Fibroblast of lung (primary cell): ENCODE measurements at regions not wholly inside any gene's neighbourhood (a gene's known extent, or its start where the extent isn't known, plus 50 kb on each side); places are given as distances from the start of the nearest gene placed in this dataset.

Experiments
- DNase-seq, 2 donors: peaks; one replicate each; pipeline versions ENCODE4 v3.0.0 to v3.0.0-alpha.2; 2010; ENCODE audit warnings: low read depth in 2 of 2
- H2AFZ ChIP-seq: 2 replicates; pipeline ENCODE4 v1.5.1; 2012; ENCODE audit warnings: low read length, control low read depth, inconsistent platforms
- H3K27ac ChIP-seq: 2 replicates; pipeline ENCODE4 v1.5.1; 2011; ENCODE audit warnings: low read length, control low read depth; ENCODE audit not compliant: insufficient read depth
- H3K27me3 ChIP-seq: 2 replicates; pipeline ENCODE4 v1.5.1; 2011; ENCODE audit warnings: mild to moderate bottlenecking, low read length; ENCODE audit not compliant: control insufficient read depth, insufficient read depth
- H3K36me3 ChIP-seq: 2 replicates; pipeline ENCODE4 v1.5.1; 2011; ENCODE audit warnings: low read length; ENCODE audit not compliant: control insufficient read depth, insufficient read depth
- H3K4me1 ChIP-seq: 2 replicates; pipeline ENCODE4 v1.5.1; 2011; ENCODE audit warnings: low read length; ENCODE audit not compliant: control insufficient read depth, insufficient read depth; ENCODE audit errors: extremely low read depth
- H3K4me2 ChIP-seq: 2 replicates; pipeline ENCODE4 v1.5.1; 2011; ENCODE audit warnings: low read length, control low read depth; ENCODE audit not compliant: insufficient read depth; ENCODE audit errors: extremely low read depth
- H3K4me3 ChIP-seq, 4 experiments: fragments of 200-600 bp in 1 of 4; sonication (generic) in 1 of 4; replicated peaks in 1 of 4; 2 replicates each; pipeline ENCODE4 v1.5.1; 2011 to 2016; ENCODE audit warnings: low read length in 4 of 4, low read depth in 3 of 4, mild to moderate bottlenecking in 3 of 4, control low read depth in 2 of 4, inconsistent platforms in 1 of 4, mixed read lengths in 1 of 4; ENCODE audit not compliant: insufficient read depth in 1 of 4; ENCODE audit errors: control extremely low read depth in 1 of 4
- H3K79me2 ChIP-seq: 2 replicates; pipeline ENCODE4 v1.5.1; 2012; ENCODE audit warnings: mild to moderate bottlenecking, low read length, inconsistent platforms; ENCODE audit not compliant: control insufficient read depth, insufficient read depth
- H3K9ac ChIP-seq: 2 replicates; pipeline ENCODE4 v1.5.1; 2011; ENCODE audit warnings: mild to moderate bottlenecking, low read length, control low read depth; ENCODE audit not compliant: insufficient read depth
- H3K9me3 ChIP-seq: 2 replicates; pipeline ENCODE4 v1.5.1; 2012; ENCODE audit warnings: low read depth, low read length; ENCODE audit not compliant: control insufficient read depth, insufficient read depth
- H4K20me1 ChIP-seq: 2 replicates; pipeline ENCODE4 v1.5.1; 2011; ENCODE audit warnings: low read length; ENCODE audit not compliant: control insufficient read depth, insufficient read depth; ENCODE audit errors: extremely low read depth
- CTCF ChIP-seq, 2 donors: IDR thresholded peaks in 1 of 2; conservative IDR thresholded peaks in 1 of 2; 1 replicate in 1 of 2; 2 replicates in 1 of 2; pipeline ENCODE4 v1.5.1; 2011 to 2012; ENCODE audit warnings: low read length in 2 of 2, control low read depth in 1 of 2, inconsistent platforms in 1 of 2, low read depth in 1 of 2, mild to moderate bottlenecking in 1 of 2
- EZH2 ChIP-seq: IDR thresholded peaks from 2 replicates; pipeline ENCODE4 v1.5.1; 2012; ENCODE audit warnings: low read length, control low read depth, mild to moderate bottlenecking; ENCODE audit errors: missing control alignments

GRCh38 chr10:64098994-64099393 is 577.8 kb downstream of the REEP3 start:
- TF ChIP-seq EZH2 (no peak), CTCF (conservative IDR thresholded peaks at IDR 0.05 in 1 of 2, IDR thresholded peaks at IDR 0.05 in 1 of 2; ENCODE audit: low read depth in 1 of 2, low read length in 2 of 2) (no peak)
- Histone ChIP-seq H3K4me3 (no peak overlapping the region), H3K27ac (no peak overlapping the region), H2AFZ (no peak overlapping the region), H3K9ac (no peak overlapping the region), H3K79me2 (no peaks in the 10 kb centered on the region), H3K4me2 (no peak overlapping the region), H3K4me1 (no peaks in the 10 kb centered on the region), H4K20me1 (no peaks in the 10 kb centered on the region), H3K36me3 (no peaks in the 10 kb centered on the region), H3K27me3 (no peaks in the 10 kb centered on the region), H3K9me3 (no peaks in the 10 kb centered on the region)
- DNase-seq = no peak

GRCh38 chr10:64101606-64102263 is 580.5 kb downstream of the REEP3 start:
- Histone ChIP-seq H3K4me1 (no peaks in the 10 kb centered on the region), H3K4me3 (no peak overlapping the region), H3K36me3 (no peaks in the 10 kb centered on the region), H2AFZ (no peak overlapping the region), H3K27ac (no peak overlapping the region), H3K27me3 (no peaks in the 10 kb centered on the region), H3K4me2 (no peak overlapping the region), H4K20me1 (no peaks in the 10 kb centered on the region), H3K9me3 (no peaks in the 10 kb centered on the region), H3K9ac (no peak overlapping the region), H3K79me2 (no peaks in the 10 kb centered on the region)
- DNase-seq = no peak
- TF ChIP-seq EZH2 (no peak), CTCF (conservative IDR thresholded peaks at IDR 0.05 in 1 of 2, IDR thresholded peaks at IDR 0.05 in 1 of 2; ENCODE audit: low read depth in 1 of 2, low read length in 2 of 2) (no peak)

- H2AFZ ChIP-seq = no peak overlapping the region
- no peak overlapping the region for H3K4me2 ChIP-seq
- H3K4me3 ChIP-seq = no peak overlapping the region
- DNase-seq = no peak
- H3K36me3 ChIP-seq = no peaks in the 10 kb centered on the region
- H3K9me3 ChIP-seq = no peaks in the 10 kb centered on the region
- H3K4me1 ChIP-seq = no peaks in the 10 kb centered on the region
- no peaks in the 10 kb centered on the region for H3K27me3 ChIP-seq
- H3K79me2 ChIP-seq = no peaks in the 10 kb centered on the region
- no peak for TF ChIP-seq CTCF (conservative IDR thresholded peaks at IDR 0.05 in 1 of 2, IDR thresholded peaks at IDR 0.05 in 1 of 2; ENCODE audit: low read depth in 1 of 2, low read length in 2 of 2)
- TF ChIP-seq EZH2 = no peak
- H4K20me1 ChIP-seq = no peaks in the 10 kb centered on the region
- H3K27ac ChIP-seq = no peak overlapping the region
- no peak overlapping the region for H3K9ac ChIP-seq
These were observed 581.0 kb downstream of the REEP3 start for GRCh38 chr10:64102264-64102633.
